ENCODE measurements at regions not wholly inside any gene's neighbourhood (a gene's known extent, or its start where the extent isn't known, plus 50 kb on each side); places are given as distances from the start of the nearest gene placed in this dataset.

GRCh38 chr4:127204322-127204721 is 428.4 kb upstream of the INTU start:
- TF ChIP-seq CTCF (IDR thresholded peaks at IDR 0.05; ENCODE audit: insufficient read depth, low read depth, low read length): no peak
- H3K4me3 ChIP-seq (ENCODE audit: low read depth, low read length): no peak overlapping the region
- DNase-seq (ENCODE audit: low read depth): no peak

GRCh38 chr4:127209580-127210095 is 423.1 kb upstream of the INTU start:
- no peak overlapping the region for H3K4me3 ChIP-seq (ENCODE audit: low read depth, low read length)
- no peak for TF ChIP-seq CTCF (IDR thresholded peaks at IDR 0.05; ENCODE audit: insufficient read depth, low read depth, low read length)
- no peak for DNase-seq (ENCODE audit: low read depth)

- no peak overlapping the region for H3K4me3 ChIP-seq (ENCODE audit: low read depth, low read length)
- TF ChIP-seq CTCF (IDR thresholded peaks at IDR 0.05; ENCODE audit: insufficient read depth, low read depth, low read length): no peak
- peak; percentile 9 for DNase-seq (ENCODE audit: low read depth)
These were observed 421.7 kb upstream of the INTU start for GRCh38 chr4:127210893-127211649.

GRCh38 chr4:127211650-127212560 is 420.9 kb upstream of the INTU start:
- DNase-seq (ENCODE audit: low read depth): no peak
- H3K4me3 ChIP-seq (ENCODE audit: low read depth, low read length): no peak overlapping the region
- TF ChIP-seq CTCF (IDR thresholded peaks at IDR 0.05; ENCODE audit: insufficient read depth, low read depth, low read length): no peak

GRCh38 chr4:127212701-127213100 is 420.1 kb upstream of the INTU start:
- no peak for DNase-seq (ENCODE audit: low read depth)
- no peak overlapping the region for H3K4me3 ChIP-seq (ENCODE audit: low read depth, low read length)
- TF ChIP-seq CTCF (IDR thresholded peaks at IDR 0.05; ENCODE audit: insufficient read depth, low read depth, low read length): no peak

- H3K4me3 ChIP-seq (ENCODE audit: low read depth, low read length): no peak overlapping the region
- DNase-seq (ENCODE audit: low read depth): no peak
- no peak for TF ChIP-seq CTCF (IDR thresholded peaks at IDR 0.05; ENCODE audit: insufficient read depth, low read depth, low read length)
These were observed 418.7 kb upstream of the INTU start for GRCh38 chr4:127214016-127214415.

All from fibroblast of villous mesenchyme (primary cell).